ENCODE measurements at regions not wholly inside any gene's neighbourhood (a gene's known extent, or its start where the extent isn't known, plus 50 kb on each side); places are given as distances from the start of the nearest gene placed in this dataset.
"Not testable (repeated sequence)": the region's sequence is repeated elsewhere in the genome, so short reads cannot be mapped to it uniquely, and the experiment has no call there.

DNA sequence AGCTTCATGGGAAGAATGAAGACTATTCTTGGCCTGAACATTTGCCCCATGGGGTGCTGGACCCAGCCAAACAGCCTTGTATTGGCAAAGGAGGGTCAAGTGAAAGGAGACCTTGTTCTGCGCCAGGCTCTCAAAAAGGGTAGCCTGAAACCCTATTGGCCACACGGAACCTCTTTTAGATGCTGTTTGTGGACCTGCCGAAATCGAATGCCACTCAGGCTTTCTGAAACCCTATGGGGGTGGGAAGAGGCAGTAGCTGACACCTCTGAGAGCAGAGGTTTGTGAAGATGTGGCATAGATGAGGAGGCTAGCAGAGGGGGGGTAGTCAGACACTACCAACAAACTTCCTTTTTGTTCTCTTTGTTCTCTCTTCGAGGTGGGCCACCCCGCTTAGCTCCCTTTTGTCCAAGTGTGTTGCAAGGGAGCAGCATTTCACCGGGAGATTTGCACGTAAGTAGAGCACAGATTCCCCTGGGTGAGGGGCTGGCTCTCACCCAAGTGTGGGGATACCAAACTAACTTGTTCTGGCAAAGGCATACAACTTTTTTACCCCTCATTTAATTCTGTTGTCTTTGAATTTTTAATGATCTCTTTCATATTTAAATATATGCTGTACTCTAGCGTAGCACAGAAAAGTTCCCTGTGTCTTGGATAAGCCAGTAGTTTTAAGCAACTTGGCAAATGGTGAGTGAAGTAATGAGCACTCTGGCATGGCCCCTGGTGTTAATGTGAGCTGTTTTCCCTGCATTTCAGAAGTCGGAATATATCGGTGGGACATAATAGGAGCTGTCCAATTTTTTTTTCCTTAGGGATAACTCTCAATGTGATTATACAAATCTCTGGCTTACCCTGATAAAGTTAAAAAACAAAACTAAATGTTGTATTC lies 107.7 kb downstream of the SEPTIN7 start:
- H3K4me1 ChIP-seq = peaks cover 0 to 21% (median 5%) of the 10 kb centered on the region in 12 donors
- no peak for TF ChIP-seq POLR2A (IDR thresholded peaks at IDR 0.05)
- peak overlapping the region in 1 of 12 donors; percentile 31 for H3K27ac ChIP-seq
- H3K9me3 ChIP-seq = no peaks in the 10 kb centered on the region
- H3K36me3 ChIP-seq = peaks cover 0 to 28% (median 24%) of the 10 kb centered on the region in 9 donors
- DNase-seq (peak in 2 of 5 donors; percentile 28 to 55), ATAC-seq (peak in 2 of 4 donors; percentile 27 to 35)
- H3K27me3 ChIP-seq = no peaks in the 10 kb centered on the region
- intact Hi-C loops (cut with DNase I) = loop anchor here in 8 of 10 donors (5.0 to 10.0 kb wide), 4 partner anchors 104 to 374 kb away; partner anchors contain the start of gene SEPTIN7 (in 7 of the 8)
- WGBS, 4 donors = 53 to 62% (median 59%) methylated on average over 11 of the region's 11 CpGs
- H3K4me3 ChIP-seq = no peak overlapping the region

DNA sequence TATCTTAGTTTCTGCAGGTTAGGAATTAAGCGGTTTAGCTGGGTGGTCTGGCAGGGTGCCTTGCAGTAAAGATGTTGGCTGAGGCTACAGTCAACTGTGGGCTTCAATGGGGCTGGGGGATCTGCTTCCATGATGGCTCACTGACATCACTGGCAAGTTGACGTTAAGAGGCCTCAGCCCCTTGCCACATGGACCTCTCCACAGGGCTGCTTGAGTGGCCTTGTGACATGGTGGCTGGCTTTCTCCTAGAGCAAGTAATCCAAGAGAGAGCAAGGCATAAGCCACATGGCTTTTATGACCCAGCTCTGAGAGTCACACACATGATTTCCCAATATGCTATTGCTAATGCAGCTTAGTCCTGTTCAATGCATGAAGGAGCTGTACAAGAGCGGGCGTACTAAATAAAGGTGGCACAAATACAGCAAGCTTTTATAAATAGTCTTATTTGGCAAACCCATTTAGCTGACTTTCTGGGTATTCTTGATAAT lies 109.1 kb downstream of the SEPTIN7 start:
- DNase-seq = no peak

DNA sequence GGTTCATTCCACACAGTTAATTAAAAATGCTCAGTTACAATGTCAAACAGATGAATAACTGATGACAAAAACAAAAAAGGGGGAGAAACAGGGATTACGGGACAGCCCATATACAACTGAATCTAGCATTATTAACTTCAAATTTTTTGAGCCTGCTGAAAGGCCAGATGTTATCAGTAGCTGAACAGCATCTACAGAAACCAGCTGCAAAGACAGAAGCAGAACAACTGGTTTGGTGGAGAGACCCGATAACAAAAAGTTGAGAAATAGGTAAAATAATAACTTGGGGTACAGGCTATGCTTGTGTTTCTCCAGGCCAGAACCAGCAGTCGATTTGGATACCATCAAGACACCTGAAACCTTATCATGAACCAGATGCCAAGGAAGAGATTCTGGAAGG lies 109.8 kb downstream of the SEPTIN7 start:
- intact Hi-C loops (cut with DNase I) = loop anchor here in 2 of 10 donors (10.0 kb wide), 2 partner anchors 64 to 404 kb away; no protein-coding TSS in a partner anchor
- H3K9me3 ChIP-seq, H3K27ac ChIP-seq, H3K4me3 ChIP-seq, ATAC-seq, DNase-seq, H3K27me3 ChIP-seq, H3K36me3 ChIP-seq: not testable (repeated sequence)
- WGBS, 4 donors = 89 to 96% (median 92%) methylated on average over 3 of the region's 3 CpGs
- peaks cover 0 to 21% (median 5%) of the 10 kb centered on the region in 12 donors for H3K4me1 ChIP-seq

More for the DNA sequence above, 109.1 kb downstream of the SEPTIN7 start:
- no peak for ATAC-seq
- intact Hi-C loops (cut with DNase I) = loop anchor here in 8 of 10 donors (5.0 to 10.0 kb wide), 6 partner anchors 65 to 405 kb away; partner anchors contain the start of gene SEPTIN7 (in 7 of the 8)
- no peaks in the 10 kb centered on the region for H3K9me3 ChIP-seq
- 90 to 97% (median 93%) methylated on average over 4 of the region's 4 CpGs for WGBS, 4 donors
- peaks cover 0 to 14% (median 10%) of the 10 kb centered on the region in 9 donors for H3K36me3 ChIP-seq
- H3K4me3 ChIP-seq = no peak overlapping the region
- H3K27ac ChIP-seq = no peak overlapping the region
- H3K27me3 ChIP-seq = no peaks in the 10 kb centered on the region
- TF ChIP-seq, protein P1, sequence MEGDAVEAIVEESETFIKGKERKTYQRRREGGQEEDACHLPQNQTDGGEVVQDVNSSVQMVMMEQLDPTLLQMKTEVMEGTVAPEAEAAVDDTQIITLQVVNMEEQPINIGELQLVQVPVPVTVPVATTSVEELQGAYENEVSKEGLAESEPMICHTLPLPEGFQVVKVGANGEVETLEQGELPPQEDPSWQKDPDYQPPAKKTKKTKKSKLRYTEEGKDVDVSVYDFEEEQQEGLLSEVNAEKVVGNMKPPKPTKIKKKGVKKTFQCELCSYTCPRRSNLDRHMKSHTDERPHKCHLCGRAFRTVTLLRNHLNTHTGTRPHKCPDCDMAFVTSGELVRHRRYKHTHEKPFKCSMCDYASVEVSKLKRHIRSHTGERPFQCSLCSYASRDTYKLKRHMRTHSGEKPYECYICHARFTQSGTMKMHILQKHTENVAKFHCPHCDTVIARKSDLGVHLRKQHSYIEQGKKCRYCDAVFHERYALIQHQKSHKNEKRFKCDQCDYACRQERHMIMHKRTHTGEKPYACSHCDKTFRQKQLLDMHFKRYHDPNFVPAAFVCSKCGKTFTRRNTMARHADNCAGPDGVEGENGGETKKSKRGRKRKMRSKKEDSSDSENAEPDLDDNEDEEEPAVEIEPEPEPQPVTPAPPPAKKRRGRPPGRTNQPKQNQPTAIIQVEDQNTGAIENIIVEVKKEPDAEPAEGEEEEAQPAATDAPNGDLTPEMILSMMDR (IDR thresholded peaks at IDR 0.05) = no peak
- peaks cover 0 to 21% (median 5%) of the 10 kb centered on the region in 12 donors for H3K4me1 ChIP-seq

DNA sequence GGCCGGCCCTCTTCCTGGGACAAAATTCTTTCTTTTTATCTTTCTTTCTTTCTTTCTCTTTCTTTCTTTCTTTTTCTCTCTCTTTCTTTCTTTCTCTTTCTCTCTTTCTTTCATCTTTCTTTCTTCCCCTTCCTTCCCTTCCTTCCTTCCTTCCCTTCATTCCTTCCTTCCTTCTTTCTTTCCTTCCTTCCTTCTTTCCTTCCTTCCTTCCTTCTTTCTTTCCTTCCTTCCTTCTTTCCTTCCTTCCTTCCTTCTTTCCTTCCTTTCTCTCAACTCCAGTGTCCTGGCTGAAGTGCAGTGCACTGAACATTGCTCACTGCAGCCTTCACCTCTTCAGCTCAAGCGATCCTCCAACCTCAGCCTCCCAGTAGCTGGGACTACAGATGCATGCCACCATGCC lies 112.5 kb downstream of the SEPTIN7 start:
- not testable (repeated sequence) for DNase-seq, H3K27me3 ChIP-seq, H3K36me3 ChIP-seq, H3K4me1 ChIP-seq, H3K4me3 ChIP-seq, H3K9me3 ChIP-seq, ATAC-seq, H3K27ac ChIP-seq
- intact Hi-C loops (cut with DNase I) = loop anchor here in 2 of 10 donors (10.0 kb wide), 2 partner anchors 61 to 401 kb away; no protein-coding TSS in a partner anchor
- 96 to 98% (median 97%) methylated on average over 2 of the region's 2 CpGs for WGBS, 4 donors

DNA sequence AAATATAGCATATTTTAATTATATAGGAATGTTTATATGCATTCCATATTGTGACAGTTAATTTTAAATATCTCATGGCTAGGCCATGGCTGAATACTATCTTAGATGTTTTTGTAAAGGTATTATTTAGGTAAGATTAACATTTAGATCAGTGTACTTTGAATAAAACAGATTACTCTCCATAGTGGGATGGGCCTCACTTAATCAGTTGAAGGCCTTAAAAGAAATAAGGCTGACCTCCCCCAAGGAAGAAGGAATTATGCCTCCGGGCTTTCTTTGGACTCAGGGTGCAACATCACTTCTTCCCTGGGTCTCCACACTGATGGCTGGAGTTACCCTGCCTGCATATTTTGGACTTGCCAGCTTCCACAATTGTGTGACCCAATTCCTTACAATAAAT lies 113.4 kb downstream of the SEPTIN7 start:
- 91 to 100% (median 95%) methylated on average over 1 of the region's 1 CpG for WGBS, 4 donors
- not testable (repeated sequence) for H3K36me3 ChIP-seq, DNase-seq, H3K4me1 ChIP-seq, H3K9me3 ChIP-seq, H3K4me3 ChIP-seq, H3K27me3 ChIP-seq, H3K27ac ChIP-seq, ATAC-seq
- intact Hi-C loops (cut with DNase I) = loop anchor here in 2 of 10 donors (10.0 kb wide), 2 partner anchors 61 to 401 kb away; no protein-coding TSS in a partner anchor

DNA sequence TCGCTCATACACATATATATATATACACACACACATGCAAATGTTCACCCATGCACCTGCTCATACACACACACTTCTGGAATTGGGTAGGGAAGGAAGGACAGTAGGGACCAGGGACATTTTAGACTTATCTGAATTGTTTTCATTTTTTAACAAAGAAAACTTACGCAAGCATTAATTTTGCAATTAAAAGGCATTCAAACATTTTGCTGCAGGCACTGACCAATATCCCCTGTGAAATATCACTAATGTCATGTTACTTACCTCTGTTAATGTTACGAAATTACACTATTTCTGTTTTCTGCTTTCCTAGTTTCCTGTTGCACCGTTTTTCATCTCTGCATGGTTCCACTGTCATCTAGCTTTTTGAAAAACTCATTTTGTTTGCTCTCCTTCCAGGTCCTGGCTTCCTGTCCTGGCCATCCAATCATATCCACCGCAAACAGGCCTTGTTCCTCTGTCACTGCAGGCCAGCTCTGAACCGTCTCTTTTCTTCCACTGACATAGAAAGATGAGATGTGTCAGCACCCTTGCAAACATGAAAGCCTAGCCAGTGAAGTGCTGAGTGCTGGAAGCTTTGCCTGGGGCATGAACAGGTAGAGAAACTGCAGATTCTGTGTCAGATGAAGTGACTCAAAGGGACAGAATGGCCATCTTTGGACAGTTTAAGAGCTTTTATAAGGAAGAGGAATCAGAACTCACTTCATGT lies 114.5 kb downstream of the SEPTIN7 start:
- 73 to 77% (median 74%) methylated on average over 6 of the region's 6 CpGs for whole genome bisulfite sequencing, 4 donors
- H3K4me1 ChIP-seq, H3K27me3 ChIP-seq, H3K9me3 ChIP-seq, H3K36me3 ChIP-seq, DNase-seq, H3K4me3 ChIP-seq, H3K27ac ChIP-seq, ATAC-seq: not testable (repeated sequence)
- intact Hi-C loops (cut with DNase I) = loop anchor here in 8 of 10 donors (5.0 to 10.0 kb wide), 5 partner anchors 57 to 402 kb away; no protein-coding TSS in a partner anchor

DNA sequence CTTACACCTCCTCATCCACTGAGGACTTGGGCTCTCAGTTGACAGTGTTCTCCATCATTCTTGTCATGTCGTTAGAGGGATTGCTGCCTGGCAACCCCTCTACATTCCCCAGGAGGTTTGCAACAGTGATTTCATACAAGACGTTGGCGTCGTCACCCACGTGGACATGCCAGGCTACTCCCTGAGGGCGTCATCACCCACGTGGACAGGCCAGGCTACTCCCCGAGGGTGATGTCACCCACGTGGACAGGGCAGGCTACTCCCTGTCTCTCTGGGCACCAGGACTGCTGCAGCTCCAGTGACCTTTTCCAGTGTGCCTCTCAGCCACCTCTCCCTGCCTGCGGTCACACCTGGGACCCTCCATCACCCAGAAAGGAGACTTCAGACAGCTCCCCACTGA lies 117.4 kb downstream of the SEPTIN7 start:
- ATAC-seq = not testable (repeated sequence)
- intact Hi-C loops (cut with DNase I) = loop anchor here in 8 of 10 donors (5.0 to 10.0 kb wide), 5 partner anchors 54 to 399 kb away; no protein-coding TSS in a partner anchor

DNA sequence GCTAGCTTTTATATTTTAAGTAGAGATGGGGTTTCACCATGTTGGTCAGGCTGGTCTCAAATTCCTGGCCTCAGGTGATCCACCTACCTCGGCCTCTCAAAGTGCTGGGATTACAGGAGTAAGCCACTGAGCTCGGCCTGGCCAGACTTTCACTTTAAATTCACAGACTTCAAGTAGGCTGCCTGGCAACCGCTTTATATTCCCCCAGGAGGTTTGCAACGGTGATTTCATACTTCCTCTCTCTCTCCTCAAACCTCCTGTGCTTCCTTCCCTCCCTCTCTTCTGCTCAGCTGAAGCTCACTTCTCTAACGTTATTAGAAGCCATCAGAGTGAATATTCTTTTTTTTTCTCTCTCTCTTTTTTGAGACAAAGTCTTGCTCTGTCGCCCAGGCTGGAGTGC lies 118.8 kb downstream of the SEPTIN7 start:
- 50 to 55% (median 52%) methylated on average over 6 of the region's 6 CpGs for WGBS, 4 donors
- not testable (repeated sequence) for H3K4me1 ChIP-seq, H3K4me3 ChIP-seq, H3K9me3 ChIP-seq, ATAC-seq, H3K27me3 ChIP-seq, H3K27ac ChIP-seq, DNase-seq, H3K36me3 ChIP-seq
- intact Hi-C loops (cut with DNase I) = loop anchor here in 8 of 10 donors (5.0 to 10.0 kb wide), 5 partner anchors 53 to 398 kb away; no protein-coding TSS in a partner anchor

More for the DNA sequence above, 117.4 kb downstream of the SEPTIN7 start:
- H3K4me3 ChIP-seq, DNase-seq, H3K9me3 ChIP-seq, H3K36me3 ChIP-seq, H3K27me3 ChIP-seq, H3K4me1 ChIP-seq, H3K27ac ChIP-seq: not testable (repeated sequence)
- WGBS, 4 donors = 76 to 84% (median 79%) methylated on average over 9 to 10 of the region's 10 CpGs

DNA sequence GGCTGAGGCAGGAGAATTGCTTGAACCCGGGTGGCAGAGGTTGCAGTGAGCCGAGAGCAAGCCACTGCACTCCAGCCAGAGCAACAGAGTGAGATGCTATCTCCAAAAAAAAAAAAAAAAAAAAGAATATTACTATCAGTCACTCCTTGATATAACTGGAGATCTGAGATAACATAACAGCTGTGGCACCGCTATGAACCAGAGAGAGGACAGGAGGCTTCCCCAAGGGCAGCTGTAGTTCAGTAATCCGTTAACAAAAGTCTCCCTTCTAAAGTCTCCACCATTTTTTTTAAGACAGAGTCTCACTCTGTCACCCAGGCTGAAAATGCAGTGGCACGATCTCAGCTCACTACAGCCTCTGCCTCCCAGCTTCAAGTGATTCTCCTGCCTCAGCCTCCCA lies 120.5 kb downstream of the SEPTIN7 start:
- H3K36me3 ChIP-seq; intact Hi-C loops (cut with DNase I); H3K27me3 ChIP-seq; H3K4me3 ChIP-seq; H3K9me3 ChIP-seq; DNase-seq; H3K4me1 ChIP-seq; ATAC-seq; H3K27ac ChIP-seq: not testable (repeated sequence)
- WGBS, 4 donors = 79 to 88% (median 83%) methylated on average over 5 of the region's 5 CpGs

Data from heart left ventricle (tissue), 16 donors.